ENCODE measurements at regions not wholly inside any gene's neighbourhood (a gene's known extent, or its start where the extent isn't known, plus 50 kb on each side); places are given as distances from the start of the nearest gene placed in this dataset.

GRCh38 chr6:145469021-145469420 lies 266.3 kb downstream of the EPM2A start:
- TF ChIP-seq, protein P1, sequence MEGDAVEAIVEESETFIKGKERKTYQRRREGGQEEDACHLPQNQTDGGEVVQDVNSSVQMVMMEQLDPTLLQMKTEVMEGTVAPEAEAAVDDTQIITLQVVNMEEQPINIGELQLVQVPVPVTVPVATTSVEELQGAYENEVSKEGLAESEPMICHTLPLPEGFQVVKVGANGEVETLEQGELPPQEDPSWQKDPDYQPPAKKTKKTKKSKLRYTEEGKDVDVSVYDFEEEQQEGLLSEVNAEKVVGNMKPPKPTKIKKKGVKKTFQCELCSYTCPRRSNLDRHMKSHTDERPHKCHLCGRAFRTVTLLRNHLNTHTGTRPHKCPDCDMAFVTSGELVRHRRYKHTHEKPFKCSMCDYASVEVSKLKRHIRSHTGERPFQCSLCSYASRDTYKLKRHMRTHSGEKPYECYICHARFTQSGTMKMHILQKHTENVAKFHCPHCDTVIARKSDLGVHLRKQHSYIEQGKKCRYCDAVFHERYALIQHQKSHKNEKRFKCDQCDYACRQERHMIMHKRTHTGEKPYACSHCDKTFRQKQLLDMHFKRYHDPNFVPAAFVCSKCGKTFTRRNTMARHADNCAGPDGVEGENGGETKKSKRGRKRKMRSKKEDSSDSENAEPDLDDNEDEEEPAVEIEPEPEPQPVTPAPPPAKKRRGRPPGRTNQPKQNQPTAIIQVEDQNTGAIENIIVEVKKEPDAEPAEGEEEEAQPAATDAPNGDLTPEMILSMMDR (IDR thresholded peaks at IDR 0.05; ENCODE audit: low read length) = no peak
- TF ChIP-seq EZH2 (IDR thresholded peaks at IDR 0.05; ENCODE audit: borderline replicate concordance, low read length) = no peak

All from OCI-LY1 (cell line).